Dedifferentiated amniotic fluid mesenchymal stem cell (primary cell): ENCODE measurements at regions not wholly inside any gene's neighbourhood (a gene's known extent, or its start where the extent isn't known, plus 50 kb on each side); places are given as distances from the start of the nearest gene placed in this dataset.
A peak's percentile ranks its signal among the peaks of the same experiment; 100 is the strongest.

Experiments used
- DNase-seq: peaks from one replicate; pipeline ENCODE4 v3.0.0-alpha.2; 2016; ENCODE audit errors: extremely low spot score

DNA sequence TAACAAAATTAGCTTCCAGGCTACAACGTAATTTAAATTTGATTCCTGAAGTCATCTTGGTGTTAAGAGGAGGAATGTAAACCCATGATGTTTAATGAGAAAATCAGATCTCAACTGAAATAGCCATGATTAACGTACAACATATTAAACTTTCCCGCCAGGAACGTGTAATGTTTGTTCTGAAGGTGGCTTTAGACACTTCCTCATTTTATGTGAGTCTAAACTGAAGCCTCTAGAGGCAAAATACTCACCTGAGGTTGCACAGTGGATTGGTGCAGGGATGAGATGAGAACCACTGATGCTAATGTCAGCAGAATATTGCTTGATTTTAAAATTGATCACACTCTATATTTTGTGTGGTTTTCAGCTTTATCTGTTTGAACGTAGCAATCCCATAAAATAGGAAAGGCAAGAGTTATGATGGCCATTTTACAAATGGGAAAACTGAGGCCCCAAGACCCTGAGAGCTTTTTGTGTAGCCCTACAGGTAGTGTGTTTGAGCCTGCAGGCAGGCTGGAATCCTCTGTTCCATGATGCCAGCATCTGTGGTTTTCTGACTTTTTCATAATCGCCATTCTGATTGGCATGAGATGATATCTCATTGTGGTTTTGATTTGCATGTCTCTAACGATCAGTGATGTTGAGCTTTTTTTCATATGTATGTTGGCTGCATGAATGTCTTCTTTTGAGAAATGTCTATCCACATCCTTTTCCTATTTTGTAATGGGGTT is 243.7 kb upstream of the BMPER start:
- DNase-seq, result no peak

DNA sequence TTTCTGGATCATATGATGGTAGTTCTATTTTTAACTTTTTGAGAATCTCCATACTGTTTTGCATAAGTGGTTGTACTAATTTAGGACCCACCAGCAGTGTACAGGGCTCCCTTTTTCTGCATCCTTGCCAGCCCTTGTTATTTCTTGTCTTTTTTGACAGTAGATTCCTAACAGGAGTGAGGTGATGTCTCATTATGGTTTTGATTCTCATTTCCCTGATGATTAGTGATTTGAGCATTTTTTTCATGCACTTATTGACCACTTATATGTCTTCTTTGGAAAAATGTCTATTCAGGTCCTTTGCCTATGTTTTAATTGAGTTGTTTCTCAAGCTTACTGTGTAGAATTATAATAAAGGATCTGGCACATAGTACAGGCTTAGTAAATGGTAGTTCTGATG is 238.8 kb upstream of the BMPER start:
- DNase-seq, result no peak

DNA sequence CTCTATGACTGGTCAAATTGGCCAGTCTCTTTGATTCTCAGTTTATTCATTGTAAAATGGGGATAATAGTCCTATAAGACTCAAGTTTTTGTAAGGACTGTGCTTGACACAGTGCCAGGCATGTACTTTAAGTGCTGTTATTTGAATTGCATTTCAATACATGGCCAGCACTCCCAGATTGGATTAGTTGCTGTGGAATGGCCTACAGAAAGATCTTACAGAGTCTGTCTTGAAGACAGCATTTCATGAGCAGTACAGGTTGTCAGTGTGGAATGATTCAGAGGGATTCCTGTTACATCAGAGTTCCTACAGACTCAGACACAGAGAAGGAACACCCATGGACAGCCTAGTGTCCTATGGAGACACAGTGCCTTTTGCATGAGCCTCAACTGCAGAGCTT is 238.1 kb upstream of the BMPER start:
- DNase-seq, result no peak

DNA sequence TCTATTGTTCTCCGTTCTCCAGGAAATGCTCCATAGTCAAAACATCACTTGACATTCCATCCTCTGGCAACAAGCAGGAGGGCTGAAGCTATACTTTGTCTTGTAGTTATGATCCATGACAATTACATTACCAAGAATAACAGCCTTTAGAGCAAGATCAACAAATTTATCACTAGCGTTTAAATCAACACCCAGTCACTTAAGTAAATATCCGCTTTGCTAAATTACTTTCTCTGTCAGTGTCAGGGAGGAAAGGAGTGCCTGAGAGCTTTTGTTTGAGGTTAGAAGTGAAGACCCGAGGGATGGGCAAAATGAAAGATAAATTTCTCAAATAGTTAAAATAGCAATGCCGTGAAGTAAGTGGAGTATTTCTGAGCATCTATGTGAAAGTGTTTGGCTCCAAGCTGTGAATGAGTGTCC is 236.1 kb upstream of the BMPER start:
- DNase-seq, result peak; percentile 18

DNA sequence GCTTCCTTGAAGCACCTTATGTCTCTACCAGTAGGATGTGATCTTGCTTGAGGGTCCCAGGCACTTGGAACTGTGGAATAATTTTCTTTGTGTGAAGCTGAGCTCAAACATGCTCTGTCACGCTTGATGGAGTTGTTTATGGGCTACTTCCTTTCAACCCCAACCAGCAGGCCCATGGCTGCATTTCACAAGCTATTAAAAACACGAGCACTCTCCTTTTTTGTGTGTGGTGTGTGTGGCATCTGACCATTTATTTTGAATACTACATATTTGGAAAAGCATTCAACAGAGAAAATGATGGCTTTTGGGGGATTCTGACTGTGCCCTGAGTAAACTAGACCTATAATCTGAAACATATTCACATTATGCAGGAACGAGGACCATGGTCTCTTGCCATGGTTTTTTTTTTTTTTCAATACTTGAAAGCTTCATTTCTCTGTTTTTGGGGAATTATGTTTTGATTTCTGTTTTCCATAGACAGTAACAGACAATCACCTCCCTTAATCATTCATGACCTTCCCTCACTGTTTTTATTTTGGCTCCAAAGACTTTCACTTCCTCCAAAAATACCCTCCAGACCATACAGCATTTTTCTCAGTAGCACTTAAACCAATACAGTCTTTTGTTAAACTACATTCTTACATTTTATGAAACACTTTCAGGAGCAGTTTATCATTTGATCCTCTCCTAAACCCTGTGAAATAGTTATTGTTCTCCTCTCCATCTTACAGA is 233.6 kb upstream of the BMPER start:
- no peak for DNase-seq

DNA sequence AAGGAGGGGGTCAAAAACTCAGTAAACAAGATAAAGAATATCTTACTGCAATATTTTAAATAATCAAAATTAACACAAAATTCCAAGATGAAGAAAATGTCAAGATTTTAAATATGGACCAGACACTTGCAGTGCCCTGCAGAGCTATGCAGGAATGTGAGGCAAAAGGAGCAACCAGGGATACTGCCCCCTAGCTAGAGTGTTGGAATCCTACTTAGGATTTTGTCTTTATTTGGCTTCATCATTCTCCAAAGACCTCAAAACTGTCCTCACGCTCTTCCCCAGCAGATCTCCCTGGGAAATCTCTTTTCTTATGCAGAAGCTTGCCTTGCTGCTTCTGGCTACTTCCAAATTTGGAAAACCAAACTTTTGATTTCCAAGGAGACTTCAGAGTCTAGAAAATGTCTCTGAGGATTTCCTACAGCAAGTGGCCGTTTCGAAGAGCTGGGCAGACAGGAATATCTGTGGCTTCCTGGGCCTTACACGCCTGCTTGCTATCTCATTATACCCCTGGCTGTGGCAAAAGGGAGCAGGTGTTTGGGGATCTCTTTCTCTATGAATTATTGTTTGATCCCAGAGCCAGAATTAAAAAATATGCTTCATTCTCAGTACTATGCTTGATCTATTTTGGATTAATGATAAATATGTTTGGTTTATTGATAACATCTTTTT is 232.2 kb upstream of the BMPER start:
- DNase-seq, result no peak

DNA sequence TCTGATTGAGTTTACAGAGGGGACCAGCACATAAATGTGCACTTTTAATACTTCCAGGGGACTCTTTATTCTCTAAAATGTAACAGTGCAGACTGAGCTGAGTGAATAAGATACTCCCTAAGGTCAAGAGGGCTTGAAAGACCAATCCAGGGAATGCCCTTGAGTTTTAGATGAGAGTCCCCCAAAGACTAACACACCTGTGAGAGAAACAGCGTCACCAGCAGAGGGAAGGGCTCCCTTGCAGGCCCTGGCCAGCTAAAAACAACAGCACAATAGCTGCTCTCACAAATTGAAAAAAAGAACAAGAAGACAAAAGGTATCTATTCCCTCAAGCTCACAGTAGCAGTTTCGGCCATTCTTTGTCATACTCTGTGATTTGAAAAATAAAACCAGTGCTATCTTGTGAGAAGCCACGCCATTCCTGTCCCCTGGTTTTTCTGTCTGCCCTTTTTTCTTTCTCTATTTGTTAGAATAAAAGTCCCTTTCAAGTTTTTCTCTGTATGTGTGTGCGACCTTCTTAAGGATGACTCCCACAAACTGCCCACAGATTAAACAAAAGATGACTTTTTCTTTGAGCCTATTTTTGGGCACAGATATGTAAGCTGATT is 230.4 kb upstream of the BMPER start:
- no peak for DNase-seq

DNA sequence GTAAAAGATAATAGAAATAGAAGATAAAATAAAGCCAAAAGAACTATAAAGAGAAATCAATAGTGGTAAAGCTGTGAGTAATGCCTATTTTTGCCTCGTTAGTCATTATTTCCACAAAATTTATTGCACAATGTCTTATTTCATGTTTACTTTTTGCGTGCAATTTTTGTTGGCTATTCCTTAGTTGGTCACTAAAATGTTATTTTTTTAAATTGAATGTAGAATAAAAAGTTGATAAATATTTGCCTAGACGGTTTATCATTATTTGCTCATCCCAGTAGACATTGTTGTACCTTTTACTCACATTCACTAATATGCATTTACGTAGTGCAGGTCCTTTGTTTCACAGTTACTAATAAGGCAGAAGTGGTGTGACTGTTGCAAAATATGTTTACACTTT is 227.8 kb upstream of the BMPER start:
- DNase-seq, result no peak

DNA sequence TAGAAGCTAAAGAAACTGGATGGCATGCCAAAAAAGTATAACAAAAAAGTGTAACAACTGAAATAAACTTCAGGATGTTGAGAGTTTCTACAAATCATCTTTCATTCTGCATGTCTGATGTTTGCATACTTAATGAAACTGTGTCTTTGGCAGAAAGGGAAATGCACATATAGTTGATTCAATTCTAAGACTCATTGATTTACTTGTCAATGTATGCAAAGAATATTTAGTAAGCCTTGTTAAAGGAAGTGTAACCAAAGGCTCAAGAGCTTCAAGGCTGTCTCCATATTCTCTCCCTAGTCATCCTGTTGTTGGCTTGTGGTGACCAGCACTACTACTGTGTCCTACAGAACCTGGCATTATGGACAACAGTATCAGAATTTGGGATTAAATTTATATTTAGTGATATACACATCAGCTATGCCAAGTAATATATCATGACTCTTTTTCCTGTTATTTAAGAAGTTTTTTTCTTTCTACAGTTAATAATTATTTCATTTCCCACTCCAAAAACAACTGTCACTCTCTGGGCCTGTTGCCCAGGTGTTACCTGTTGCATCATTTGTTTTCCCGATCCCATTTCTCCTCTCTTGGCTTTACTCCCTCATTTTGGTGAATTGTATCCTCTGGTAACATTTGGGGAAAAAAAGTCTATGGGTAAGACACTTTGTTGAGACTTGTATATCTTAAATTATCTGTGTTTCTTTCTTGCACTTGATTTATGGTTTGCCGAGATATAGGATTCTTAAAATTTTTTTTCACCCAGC is 226.6 kb upstream of the BMPER start:
- no peak for DNase-seq

DNA sequence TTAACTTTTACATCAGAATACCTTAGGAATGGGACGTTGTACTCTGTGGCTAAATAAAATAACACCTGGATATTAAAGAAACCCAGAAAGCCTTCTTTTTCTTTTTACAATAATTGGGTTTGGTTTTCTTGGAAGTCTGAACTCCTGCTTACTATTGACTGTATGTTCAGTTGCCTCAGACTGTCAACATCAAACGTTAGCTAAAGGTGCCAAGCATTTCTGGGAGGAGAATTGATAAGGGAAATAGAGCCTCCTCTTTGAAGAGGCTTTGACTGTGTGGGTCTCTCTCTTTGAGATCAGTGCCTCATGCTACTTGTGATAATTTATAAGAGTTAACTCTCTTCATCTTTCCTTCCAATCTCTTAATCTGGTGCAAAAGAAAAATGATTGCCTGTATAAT is 224.7 kb upstream of the BMPER start:
- no peak for DNase-seq

DNA sequence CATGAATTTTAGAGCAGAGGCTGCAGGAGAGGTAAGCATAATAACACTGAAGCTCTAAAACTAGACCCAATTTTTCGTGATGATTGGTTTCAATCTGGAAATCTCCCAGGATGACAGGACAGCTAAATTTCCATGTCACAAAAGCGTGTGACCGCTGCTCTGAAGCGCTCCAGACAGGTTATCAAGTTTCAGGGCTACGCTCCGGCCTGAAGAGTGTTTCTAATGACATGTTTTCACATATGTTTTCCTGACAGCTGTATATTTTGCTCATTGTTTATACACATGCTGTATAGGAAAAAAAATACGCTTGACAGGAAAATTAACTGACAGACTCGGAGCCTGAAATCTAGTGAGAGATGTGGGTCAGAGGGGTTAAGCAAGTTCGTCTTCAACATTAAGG is 219.8 kb upstream of the BMPER start:
- DNase-seq, result no peak

DNA sequence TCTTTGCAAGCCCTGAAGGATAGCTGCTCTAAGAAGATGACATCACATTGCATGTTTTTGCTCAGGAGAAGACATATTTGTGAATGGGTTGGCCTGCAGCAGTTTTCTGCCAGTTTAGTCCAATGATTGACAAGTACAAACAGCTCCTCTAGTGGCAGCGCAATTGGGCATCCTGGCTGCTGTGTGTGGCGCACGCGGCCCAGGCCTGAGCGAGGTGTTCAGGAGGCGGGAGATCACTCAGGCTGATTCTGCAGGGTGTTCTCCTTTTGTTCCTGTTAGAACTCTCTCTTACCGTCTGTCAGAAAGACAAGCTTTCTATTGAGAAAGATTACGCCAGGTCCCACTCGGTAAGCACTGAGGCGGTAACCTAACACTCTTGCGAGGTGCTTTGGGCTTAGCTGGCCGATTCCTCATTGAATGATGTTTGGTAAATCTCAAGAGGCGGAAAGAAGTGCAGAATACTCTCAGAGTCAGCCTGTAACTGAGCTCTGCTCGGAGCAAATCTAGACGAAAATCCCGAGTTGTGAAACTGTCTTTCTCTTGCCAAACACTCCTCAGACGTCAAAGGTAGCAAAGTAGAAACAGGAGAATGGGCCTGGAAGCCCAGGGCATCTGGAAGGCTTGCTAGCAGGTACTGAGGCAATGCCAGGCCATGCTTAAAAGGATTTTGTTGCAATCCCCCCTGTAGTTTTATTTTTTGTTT is 219.2 kb upstream of the BMPER start:
- no peak for DNase-seq

DNA sequence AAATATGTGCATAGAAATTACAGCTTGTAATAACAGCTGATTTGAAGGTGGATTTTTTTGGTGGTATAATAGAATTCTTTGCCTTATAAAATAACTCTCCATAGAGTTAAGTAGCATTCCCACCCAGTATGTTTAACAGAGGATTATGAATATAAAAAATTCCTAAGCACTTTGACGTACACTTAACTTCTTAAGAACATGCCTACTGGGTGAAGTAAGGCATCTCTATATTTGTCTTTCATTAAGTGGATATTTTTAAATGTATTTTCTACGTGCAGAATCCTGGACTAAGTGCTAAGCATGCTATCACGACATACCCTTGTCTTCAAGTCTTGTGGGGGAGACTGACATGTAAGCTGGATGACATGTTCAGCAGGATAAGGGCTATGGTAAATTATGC is 217.7 kb upstream of the BMPER start:
- DNase-seq, result no peak

DNA sequence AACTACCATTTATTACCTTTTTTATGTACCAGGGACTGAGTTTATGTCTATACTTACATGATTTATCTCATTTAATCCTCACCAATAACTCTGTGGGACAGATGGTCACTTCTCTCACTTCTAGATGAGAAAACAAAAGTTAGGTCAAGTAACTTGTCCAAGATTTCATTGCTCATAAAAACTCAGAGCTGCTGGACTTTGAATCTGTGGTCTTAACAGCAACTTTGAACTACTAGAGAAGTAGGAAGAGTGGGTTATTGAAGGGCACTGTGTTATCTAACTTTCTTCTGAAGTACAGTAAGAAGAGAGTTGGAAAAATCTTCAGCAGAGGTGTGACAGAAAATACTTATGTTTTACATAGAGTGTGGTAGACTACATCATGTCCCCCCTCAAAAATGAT is 214.2 kb upstream of the BMPER start:
- DNase-seq, result no peak

DNA sequence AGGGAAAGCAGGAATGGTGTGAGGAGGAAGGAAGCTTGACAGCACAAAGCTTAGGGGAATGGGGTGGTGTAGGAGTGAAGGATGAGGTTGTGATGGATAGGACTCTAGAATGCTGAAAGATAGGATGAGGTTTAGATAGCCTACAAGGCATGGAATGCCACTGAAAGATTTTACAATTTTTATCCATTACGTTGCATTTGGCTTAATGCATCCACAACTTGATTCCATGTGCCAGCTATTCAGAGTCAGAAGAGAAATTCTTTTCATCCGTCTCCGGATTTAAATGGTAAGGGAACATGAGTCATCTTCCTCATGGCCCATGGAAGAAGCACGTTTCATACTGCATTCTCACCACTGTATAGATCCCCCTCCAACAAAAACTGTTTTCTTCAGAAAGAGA is 212.4 kb upstream of the BMPER start:
- peak; percentile 57 for DNase-seq

DNA sequence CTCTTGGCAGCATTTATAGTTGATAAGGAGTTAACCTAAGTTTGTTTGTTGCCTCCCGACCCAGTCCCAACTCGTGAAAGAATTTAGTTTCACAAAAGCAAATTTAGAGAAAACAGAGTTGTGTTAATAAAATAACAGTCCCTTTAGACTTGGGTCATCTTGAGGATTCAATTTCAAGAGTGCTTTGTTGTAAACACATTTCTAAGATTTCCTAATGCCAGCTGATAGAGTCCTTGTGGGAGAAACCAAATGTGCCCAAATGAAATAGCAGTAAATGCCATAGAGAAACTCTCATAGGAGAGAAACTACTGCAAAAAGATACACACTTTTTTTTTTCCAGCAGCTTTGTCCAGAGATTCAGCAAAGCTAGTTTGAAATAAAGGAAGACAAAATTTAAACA is 211.3 kb upstream of the BMPER start:
- no peak for DNase-seq

DNA sequence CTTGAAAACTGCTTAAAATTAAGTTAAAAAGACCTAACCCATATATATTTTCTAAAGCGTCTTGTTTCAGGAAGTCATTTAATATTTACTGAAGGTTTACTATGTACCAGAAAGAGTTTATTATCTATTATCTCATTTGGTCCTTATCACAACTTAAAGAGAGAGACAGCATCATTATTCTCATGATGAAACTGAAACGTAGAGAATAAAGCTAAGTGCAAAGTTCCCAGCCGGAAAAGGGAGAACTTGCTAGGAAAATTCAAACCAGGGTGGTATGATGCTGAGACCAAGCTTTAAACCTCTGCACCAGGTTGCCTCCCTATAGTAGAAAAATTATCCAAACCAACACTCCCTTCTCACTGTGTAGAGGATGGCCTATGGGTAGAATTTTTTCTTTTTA is 207.7 kb upstream of the BMPER start:
- DNase-seq, result no peak

DNA sequence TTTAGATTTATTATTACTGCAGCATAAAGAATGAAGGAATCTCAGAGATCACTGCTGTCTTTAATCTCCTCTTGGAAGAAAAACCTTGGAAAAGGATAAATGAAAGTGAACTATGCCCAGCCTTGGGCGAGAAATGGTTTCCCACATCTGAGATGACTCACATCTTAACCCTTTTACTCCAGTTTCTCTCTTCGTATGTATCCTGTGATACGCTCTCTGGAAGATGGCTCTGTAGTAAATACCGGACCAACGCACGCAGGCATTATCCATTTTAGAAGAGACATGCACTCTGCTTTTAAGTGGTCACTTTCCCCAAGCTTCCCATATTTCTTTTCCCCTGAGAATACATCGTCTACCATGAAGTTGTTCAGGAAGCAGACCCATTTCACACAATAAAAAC is 207.3 kb upstream of the BMPER start:
- DNase-seq, result no peak

DNA sequence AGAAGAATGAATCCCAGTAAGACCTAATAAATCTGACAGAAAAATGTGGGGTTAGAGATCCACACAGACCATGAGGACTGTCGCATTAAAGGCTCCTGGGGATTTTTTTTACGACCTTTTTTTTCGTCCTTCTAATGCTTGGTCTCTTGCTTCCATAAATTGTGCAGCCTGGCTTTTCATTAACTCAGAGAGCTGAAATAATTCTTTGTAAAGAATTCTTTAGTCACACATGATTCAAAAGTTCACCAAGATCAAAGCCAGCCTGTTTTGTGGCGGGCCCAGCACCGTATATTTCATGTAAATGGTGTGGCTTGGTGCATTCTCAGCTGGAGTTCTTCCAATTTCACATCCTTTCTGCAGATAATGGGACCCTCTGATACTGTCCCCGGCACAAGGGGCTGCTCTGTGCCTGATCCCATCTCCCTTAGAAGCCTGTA is 206.6 kb upstream of the BMPER start:
- DNase-seq, result no peak

DNA sequence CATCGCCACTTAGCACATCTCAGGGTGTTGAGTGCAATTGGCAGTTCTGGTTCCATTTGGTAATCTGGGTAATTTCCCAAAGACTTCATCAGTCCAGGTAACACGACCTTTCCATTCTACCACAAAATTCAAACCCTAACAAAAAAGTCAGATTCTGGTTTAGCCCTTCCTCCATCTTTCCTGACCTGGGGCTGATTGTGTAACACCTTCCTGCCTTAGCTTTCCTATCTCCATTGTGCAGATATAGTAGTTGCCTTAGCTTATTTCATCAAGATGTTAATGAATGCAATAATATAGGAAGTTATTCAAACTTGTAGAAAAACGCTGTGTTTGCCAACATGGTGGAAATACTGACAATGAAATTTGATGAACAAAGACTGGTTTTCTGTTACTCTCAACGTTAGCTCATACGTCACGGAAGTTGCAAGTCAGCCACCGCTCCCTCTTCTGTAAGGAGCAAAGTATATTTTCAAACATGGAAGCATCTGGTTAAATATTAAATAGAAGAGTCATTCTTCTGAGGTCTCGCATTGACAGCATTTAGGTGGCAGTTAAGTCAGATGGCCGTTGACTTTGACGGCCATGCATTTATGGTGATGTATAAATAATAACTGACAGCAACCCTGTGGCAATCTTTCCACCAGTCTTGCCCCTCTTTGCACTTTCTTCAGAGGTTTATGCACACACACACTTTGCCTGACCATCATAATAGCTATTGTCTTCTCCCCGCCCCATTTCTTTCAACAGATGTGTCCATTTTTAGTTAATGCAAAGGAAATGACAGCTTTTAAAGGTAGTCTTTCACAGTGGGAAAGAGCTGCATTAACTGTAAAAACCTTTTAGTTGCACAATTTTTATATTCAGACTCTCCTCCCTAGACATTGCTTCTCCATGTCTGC is 205.1 kb upstream of the BMPER start:
- DNase-seq, result no peak
